GM23338 (cell line): ENCODE measurements at regions not wholly inside any gene's neighbourhood (a gene's known extent, or its start where the extent isn't known, plus 50 kb on each side); places are given as distances from the start of the nearest gene placed in this dataset.

Experiments used
- ATAC-seq: fragments of 200-7000 bp; cut with Tn5 transposase; 3 replicates; pipeline ENCODE4 v1.9.1; 2020
- DNase-seq: peaks from one replicate; pipeline ENCODE4 v3.0.0-alpha.2; 2015; ENCODE audit warnings: low spot score
- H2AFZ ChIP-seq: fragments of 200-600 bp; sonication (generic); 2 replicates; pipeline ENCODE4 v1.8.0; 2016; ENCODE audit warnings: antibody characterized with exemption, mild to moderate bottlenecking, moderate library complexity
- H3F3A ChIP-seq: fragments of 200-600 bp; sonication (generic); replicated peaks from 2 replicates; pipeline ENCODE4 v1.8.0; 2017; ENCODE audit warnings: antibody characterized with exemption, mixed run types, low read depth
- H3K27ac ChIP-seq: fragments of 200-600 bp; sonication (generic); 2 replicates; pipeline ENCODE4 v1.6.1; 2016; ENCODE audit warnings: low read depth
- H3K27me3 ChIP-seq: fragments of 200-600 bp; sonication (generic); 2 replicates; pipeline ENCODE4 v1.8.0; 2016; ENCODE audit warnings: mild to moderate bottlenecking, mixed run types, moderate library complexity; ENCODE audit not compliant: insufficient read depth
- H3K36me3 ChIP-seq: fragments of 200-600 bp; sonication (generic); 2 replicates; pipeline ENCODE4 v1.8.0; 2016; ENCODE audit warnings: mild to moderate bottlenecking; ENCODE audit not compliant: insufficient read depth
- H3K4me1 ChIP-seq: fragments of 200-600 bp; sonication (generic); 2 replicates; pipeline ENCODE4 v1.8.0; 2016; ENCODE audit warnings: mild to moderate bottlenecking, moderate library complexity; ENCODE audit not compliant: insufficient read depth
- H3K4me2 ChIP-seq: fragments of 200-600 bp; sonication (generic); 2 replicates; pipeline ENCODE4 v1.7.1; 2017; ENCODE audit warnings: mixed run types
- H3K4me3 ChIP-seq: fragments of 200-600 bp; sonication (generic); 2 replicates; pipeline ENCODE4 v1.6.1; 2016; ENCODE audit warnings: mixed run types
- H3K79me2 ChIP-seq: fragments of 200-600 bp; sonication (generic); replicated peaks from 2 replicates; pipeline ENCODE4 v1.8.0; 2017; ENCODE audit warnings: mild to moderate bottlenecking; ENCODE audit not compliant: insufficient read depth
- H3K9me2 ChIP-seq: fragments of 200-600 bp; sonication (generic); 2 replicates; pipeline ENCODE4 v1.8.0; 2017; ENCODE audit not compliant: insufficient read depth
- H4K20me1 ChIP-seq: fragments of 200-600 bp; sonication (generic); replicated peaks from 2 replicates; pipeline ENCODE4 v1.8.0; 2017; ENCODE audit warnings: mild to moderate bottlenecking; ENCODE audit not compliant: insufficient read depth
- H3K27ac Mint-ChIP-seq: 2 replicates; pipeline ENCODE4 v1.8.0; 2020; ENCODE audit warnings: inconsistent platforms, mild to moderate bottlenecking, moderate library complexity, mixed read lengths
- H3K27me3 Mint-ChIP-seq: 3 replicates; pipeline ENCODE4 v1.8.0; 2022; ENCODE audit warnings: low read depth, mild to moderate bottlenecking, moderate library complexity, mixed read lengths, inconsistent platforms; ENCODE audit not compliant: insufficient read depth, poor library complexity
- H3K36me3 Mint-ChIP-seq: 3 replicates; pipeline ENCODE4 v1.8.0; 2021; ENCODE audit warnings: low read depth, mild to moderate bottlenecking, inconsistent platforms, moderate library complexity, mixed read lengths
- H3K4me1 Mint-ChIP-seq: 3 replicates; pipeline ENCODE4 v1.8.0; 2020; ENCODE audit warnings: mild to moderate bottlenecking, inconsistent platforms, mixed read lengths
- H3K4me3 Mint-ChIP-seq: 3 replicates; pipeline ENCODE4 v1.8.0; 2021; ENCODE audit warnings: moderate library complexity, mild to moderate bottlenecking, inconsistent platforms, mixed read lengths
- H3K9me3 Mint-ChIP-seq: 3 replicates; pipeline ENCODE4 v1.8.0; 2020; ENCODE audit warnings: moderate library complexity, mild to moderate bottlenecking, inconsistent platforms, mixed read lengths
- CTCF ChIP-seq, 2 experiments: fragments of 200-600 bp in 1 of 2; sonication (generic) in 1 of 2; conservative IDR thresholded peaks; 2 replicates each; pipeline versions ENCODE4 v1.5.1 to v1.6.1; 2016 to 2017; ENCODE audit warnings: antibody characterized with exemption in 2 of 2, low read depth in 2 of 2, mild to moderate bottlenecking in 2 of 2, moderate library complexity in 1 of 2
- STAT1 ChIP-seq: IDR thresholded peaks from one replicate; pipeline ENCODE4 v1.6.1; 2016; ENCODE audit warnings: antibody characterized with exemption; ENCODE audit not compliant: unreplicated experiment
- ZNF114 ChIP-seq: fragments of 250-450 bp; sonication (Bioruptor Pico); IDR thresholded peaks from 2 replicates; pipeline ENCODE4 v1.5.0; 2020; ENCODE audit warnings: mild to moderate bottlenecking, moderate library complexity
- ZNF462 ChIP-seq: fragments of 250-450 bp; sonication (Bioruptor Pico); IDR thresholded peaks from 2 replicates; pipeline ENCODE4 v1.5.0; 2020; ENCODE audit warnings: mild to moderate bottlenecking, moderate library complexity
- TF ChIP-seq, protein P1 (sequence below): IDR thresholded peaks from 2 replicates; pipeline ENCODE4 v1.6.1; 2016; ENCODE audit warnings: antibody characterized with exemption

- no peak for TF ChIP-seq ZNF462 (CRISPR knock-in tag)
Measured at GRCh38 chr20:12255461-12255970, 337.8 kb downstream of the BTBD3 start (continued).

DNA sequence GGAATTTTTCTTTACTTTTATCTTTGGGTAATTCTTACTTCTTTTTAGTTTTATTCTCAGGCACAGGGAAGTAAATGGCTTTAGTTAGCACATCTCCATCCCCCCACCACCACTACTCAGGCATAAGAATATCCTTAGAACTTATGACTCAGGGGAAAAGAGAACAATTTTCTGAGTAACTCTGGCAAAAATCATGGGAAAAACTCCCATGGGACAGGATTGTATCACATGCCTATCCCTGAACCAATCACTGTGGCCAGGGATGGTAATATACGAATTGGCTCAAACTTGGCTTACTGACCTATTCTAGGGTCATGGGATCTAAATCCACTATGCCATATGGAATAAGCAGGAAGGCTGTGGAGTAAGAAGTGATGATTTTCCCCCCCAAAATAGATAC, 339.1 kb downstream of the BTBD3 start:
- Mint-ChIP-seq H3K4me3 (no peak overlapping the region), H3K4me1 (peaks cover 25% of the 10 kb centered on the region), H3K27ac (no peak overlapping the region), H3K9me3 (no peaks in the 10 kb centered on the region), H3K36me3 (no peaks in the 10 kb centered on the region), H3K27me3 (peaks cover 3% of the 10 kb centered on the region)
- Histone ChIP-seq H3K4me1 (peaks cover 21% of the 10 kb centered on the region), H3K27me3 (no peaks in the 10 kb centered on the region), H3K79me2 (no peaks in the 10 kb centered on the region), H3K36me3 (no peaks in the 10 kb centered on the region), H3K4me2 (no peak overlapping the region), H4K20me1 (no peaks in the 10 kb centered on the region), H3K27ac (no peak overlapping the region), H3K9me2 (peaks cover 8% of the 10 kb centered on the region; the same call in 1 of the 2 replicates), H3F3A (no peaks in the 10 kb centered on the region), H2AFZ (no peak overlapping the region), H3K4me3 (no peak overlapping the region)
- no peak for DNase-seq
- no peak for ATAC-seq
- TF ChIP-seq ZNF462 (CRISPR knock-in tag), result no peak
- TF ChIP-seq, protein P1, sequence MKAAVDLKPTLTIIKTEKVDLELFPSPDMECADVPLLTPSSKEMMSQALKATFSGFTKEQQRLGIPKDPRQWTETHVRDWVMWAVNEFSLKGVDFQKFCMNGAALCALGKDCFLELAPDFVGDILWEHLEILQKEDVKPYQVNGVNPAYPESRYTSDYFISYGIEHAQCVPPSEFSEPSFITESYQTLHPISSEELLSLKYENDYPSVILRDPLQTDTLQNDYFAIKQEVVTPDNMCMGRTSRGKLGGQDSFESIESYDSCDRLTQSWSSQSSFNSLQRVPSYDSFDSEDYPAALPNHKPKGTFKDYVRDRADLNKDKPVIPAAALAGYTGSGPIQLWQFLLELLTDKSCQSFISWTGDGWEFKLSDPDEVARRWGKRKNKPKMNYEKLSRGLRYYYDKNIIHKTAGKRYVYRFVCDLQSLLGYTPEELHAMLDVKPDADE, result no peak
- TF ChIP-seq CTCF (conservative IDR thresholded peaks at IDR 0.05; ENCODE audit: low read depth in 2 of 2), result no peak
- no peak for TF ChIP-seq ZNF114 (CRISPR knock-in tag)
- TF ChIP-seq STAT1, result no peak
